Putamen (tissue), 1 donor: ENCODE measurements at regions not wholly inside any gene's neighbourhood (a gene's known extent, or its start where the extent isn't known, plus 50 kb on each side); places are given as distances from the start of the nearest gene placed in this dataset.
"Not testable (repeated sequence)": the region's sequence is repeated elsewhere in the genome, so short reads cannot be mapped to it uniquely, and the experiment has no call there.

Experiments used
- DNase-seq: peaks from one replicate; pipeline ENCODE4 v3.0.0-alpha.2; 2016; ENCODE audit warnings: low spot score

DNA sequence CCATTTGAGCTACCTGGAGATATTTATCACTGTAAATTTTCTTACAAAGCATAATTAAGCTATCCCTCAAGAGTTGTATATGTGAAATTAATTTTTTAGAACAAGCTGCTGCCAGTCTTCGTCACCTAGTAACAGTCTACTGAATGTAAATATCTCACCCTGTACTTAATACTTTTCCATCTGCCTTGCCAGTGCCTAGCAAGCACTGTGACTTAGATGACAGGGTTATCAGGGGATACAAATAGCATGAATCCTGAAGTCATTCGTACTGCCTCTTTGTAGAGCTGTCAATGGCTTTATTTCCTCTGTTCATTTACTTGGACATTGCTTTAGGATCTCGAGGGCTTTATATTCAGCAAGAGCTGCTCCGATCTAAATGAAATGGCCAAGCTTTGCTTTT is 763.6 kb downstream of the ADCYAP1 start:
- no peak for DNase-seq

DNA sequence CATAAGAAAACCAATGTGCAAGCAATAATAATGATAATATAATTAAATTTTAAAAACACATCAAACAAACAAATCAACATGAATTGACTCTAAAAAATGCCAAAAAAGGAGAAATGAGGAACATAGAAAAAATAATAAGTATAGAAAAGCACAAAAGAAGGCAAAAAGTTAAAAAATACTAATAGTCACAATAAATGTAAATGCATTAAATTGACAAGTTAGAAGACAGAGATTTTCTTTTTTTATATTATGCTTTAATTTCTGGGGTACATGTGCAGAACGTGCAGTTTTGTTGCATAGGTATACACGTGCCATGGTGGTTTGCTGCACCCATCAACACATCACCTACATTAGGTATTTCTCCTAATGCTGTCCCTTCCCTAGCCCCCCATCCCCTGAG is 767.0 kb downstream of the ADCYAP1 start:
- DNase-seq: not testable (repeated sequence)

DNA sequence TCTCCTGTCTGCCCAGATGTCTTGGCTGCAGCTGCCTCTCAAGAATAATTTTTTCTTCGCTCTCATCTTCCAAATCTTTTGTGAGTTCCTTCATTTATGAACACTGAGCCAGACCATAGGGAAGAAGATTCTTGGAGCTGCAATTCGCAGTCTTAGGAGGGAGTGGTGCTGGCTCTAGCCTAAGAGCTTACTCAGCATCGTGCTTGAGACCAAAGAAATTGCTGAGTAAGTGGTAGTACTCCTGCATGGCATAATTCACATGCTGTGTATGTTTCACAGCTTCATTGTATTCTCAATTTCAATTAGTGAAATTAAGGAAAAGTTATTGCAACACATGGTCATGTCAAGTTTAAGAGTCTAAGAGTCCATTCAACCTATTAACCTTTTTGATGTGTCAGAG is 771.7 kb downstream of the ADCYAP1 start:
- DNase-seq: no peak

DNA sequence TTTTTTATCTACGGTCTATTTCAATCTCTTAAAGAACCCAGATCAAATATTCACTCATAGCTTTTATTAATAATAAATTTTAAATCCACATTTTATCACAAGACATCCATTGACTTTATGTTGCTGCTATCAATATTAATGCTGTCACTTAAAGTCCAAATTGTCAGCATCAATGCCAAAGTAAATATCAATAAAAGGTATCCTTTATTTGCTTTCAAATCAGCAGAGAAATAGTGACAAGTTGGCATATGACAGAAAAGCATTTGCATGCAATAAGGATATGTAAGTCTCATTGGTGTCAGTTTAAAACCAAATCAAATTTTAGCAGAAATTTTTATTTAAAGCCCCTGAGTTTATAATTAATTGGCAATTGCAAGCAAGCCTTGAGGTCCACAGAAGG is 775.4 kb downstream of the ADCYAP1 start:
- DNase-seq: no peak

DNA sequence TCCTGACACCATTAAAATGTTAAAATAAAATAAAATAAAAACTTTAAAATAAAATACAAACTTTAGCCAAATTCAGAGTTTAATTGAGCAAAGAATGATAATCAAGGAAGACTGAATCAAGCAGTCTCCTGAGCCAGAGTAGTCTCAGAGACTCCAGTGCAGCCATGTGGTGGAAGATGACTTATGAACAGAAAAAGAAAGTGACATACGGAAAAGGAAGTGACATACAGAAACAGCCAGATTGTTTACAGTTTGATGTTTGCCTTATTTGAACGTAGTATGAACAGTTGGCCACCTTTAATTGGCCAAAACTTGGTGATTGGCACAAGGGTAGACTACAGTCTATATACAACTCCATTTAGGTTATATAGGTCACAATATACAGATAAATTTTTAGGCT is 787.2 kb downstream of the ADCYAP1 start:
- DNase-seq: no peak

DNA sequence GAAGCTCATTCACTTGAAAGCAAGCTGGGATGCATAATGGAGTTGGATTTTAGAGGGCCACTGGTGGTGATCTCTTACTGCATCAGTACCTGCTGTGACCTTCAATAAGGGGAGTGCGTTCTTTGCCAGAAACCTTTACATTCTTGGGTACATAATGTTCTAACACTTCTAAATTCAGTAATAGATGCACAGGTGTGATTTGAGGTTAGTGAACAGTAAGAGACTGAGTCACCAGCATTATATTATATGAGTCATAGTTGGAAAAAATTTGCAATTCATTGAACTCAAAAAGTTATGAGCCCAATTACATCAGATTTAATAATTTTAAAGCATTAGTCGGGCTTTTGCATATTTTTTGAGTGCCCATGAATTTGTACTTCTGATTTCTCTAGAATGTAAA is 803.3 kb downstream of the ADCYAP1 start:
- DNase-seq: peak; percentile 62

DNA sequence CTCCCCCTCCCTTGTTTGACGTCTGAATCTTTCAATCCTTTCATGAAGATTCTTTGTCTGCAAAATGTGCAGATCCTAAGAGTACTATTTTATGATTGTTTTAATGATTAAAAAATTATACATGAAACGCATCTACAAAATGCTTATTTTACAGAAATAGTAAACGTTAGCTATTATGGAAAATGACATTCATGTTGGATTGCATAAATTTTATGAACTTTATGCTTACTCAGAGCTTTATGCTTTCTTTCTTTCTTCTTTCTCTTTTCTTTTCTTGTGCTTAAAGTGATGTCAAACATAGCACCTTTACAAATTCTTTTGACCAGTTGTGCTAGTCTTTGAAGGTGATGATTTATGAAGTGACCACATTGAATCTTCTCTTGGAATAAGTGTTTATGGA is 805.4 kb downstream of the ADCYAP1 start:
- no peak for DNase-seq

DNA sequence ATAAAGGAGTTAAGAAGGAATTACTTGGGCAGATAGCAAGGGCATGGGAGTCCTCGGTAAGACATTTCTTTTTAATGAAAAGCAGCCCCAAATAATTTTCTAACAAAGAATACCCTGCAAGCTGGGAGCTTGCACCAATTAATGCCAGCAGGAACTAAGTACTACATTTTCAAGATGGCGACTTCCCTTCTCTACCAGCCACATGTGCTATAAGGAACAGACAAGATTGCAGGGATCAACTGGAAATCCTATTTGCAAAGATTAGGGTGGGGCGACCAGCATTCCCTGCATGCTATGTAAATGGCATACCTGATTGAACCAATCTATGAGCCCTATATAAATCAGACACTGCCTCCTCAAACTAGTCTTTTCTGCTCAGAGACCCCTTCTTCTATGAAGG is 827.5 kb downstream of the ADCYAP1 start:
- no peak for DNase-seq

DNA sequence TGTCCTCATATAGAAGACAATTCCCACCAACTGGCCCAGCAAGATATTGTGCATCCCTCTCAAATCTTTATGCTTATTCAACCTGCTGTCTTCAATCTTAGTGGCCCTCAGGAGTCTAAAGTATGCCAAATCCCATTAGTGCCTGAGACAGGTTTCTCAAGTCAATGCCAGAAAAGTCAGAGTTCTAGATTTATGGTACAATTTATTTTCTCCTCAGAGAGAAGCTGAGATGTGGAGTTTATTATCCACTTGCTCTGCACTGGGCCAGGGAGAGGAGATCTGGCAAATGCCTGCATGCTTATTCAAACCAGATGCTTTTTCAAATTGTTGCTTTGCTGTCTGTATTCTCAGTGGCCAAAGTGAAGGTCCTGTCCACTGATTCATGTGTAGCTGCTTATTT is 825.2 kb downstream of the METTL4 start:
- DNase-seq: no peak

DNA sequence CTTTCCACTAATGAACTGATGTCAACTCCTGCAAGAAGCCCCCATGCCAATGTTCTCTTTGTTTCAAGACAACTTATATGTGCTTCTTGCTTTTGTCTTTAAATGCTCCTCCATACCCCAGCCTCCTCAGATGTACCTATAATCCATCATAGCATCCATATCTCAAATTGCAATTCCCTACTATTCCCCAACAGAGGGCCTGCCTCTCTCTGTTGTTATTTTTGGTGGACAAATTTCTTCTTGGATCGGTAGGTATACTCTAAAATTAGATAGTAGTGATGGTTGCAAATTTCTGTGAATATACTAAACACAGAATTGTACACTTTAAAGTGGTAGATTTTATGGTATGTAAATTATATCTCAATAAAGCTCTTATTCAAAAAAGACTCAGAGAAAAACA is 820.1 kb downstream of the METTL4 start:
- DNase-seq: no peak

DNA sequence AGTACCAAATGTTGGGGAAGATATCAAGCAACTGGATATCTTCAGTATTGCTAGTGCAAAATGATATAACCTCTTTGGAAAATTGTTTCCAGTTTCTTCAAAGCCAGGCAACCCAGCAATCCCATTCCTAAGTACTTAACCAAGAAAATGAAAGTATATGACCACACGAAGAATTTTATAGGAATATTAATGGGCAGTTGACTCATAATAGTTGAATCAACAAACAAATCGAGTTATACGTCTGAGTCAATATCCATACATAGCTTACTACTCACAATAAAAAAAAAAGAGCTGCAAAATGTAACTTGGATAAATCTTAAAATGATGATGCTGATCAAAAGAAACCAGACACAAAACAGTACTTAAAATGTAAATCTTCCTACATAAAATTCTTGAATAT is 810.4 kb downstream of the METTL4 start:
- no peak for DNase-seq

DNA sequence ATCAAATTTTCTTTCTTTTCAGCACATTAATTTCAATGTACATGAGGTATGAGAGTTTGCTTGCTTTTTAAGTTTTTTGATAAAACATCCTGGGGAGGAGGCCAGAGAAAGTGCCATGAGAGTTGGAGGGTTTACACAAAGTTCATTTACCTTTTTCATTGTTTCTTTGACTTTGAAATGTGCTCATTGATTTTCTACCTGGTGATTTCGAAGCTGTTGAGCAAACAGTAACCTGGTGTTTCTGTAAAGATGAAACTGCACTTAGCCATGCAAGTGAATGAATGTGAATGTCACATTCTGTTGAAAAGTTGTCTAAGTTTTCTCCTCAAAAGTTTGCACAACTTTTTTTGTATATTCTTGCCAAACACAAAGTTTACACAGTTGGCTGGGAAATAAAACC is 797.0 kb downstream of the METTL4 start:
- DNase-seq: no peak

DNA sequence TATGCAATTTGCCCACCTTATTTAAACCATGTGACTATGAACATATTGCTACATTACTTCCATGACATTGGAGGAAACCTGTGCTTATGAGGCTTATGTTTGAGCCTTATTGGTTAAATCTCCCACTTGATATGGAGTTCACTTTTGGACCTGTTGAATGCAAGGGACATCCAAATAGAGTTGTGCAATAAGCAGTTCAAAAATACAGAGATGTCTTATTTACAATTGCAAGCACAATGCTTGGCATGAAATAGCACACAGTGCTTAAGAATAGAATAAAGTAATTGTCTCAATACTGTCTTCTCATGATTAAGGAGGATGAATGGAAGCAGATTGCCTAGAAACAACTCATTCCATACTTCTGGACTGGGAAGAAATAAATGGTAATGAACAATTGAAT is 793.5 kb downstream of the METTL4 start:
- no peak for DNase-seq

DNA sequence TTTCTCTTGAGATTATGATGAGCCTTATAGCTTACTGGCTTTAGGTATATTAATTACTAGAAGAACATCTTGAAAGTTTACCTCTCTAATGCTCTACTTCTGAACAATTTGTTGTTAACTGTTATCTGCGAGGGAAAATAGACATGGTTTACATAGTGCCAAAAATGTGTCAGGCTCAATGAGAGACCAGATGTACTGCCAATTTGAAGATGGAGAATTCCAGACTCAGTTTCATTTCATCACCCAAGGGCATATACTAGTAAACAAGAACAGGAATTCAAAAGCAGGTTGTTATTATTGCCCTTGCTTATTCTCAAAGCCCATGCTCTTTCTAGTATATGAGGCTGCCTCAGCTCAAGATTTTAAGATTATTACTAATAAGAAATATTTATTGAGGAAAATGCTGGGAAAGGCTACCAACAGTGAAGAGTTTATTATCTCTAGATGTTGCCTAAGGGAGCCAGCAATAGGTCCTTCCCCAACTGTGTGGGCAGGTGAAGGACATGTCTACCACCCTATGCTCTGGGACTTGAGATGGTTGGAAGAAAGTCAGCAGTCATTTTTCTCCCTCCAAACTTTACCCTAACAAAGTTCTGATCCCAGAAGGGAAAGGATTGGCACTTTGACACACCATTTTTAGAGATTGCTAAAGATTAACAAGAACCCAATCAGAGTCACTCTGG is 792.7 kb downstream of the METTL4 start:
- DNase-seq: no peak

DNA sequence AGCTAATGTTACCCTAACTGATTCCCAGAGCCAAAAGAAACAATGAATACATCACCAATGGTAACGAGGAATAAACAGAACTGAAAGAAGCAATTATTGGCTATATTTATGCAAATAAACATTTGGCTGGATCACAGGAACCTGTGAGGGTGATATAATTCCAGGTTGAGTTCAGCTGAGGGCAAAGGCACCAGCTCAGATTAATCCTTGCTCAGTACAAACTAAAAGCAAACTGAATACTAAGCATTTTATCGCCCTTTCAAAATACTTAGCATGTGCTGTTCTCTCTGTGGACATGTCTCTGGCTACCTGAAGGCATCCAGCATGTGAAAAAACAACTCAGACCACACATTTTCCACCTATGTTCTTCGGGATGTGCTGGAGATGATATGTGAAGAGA is 791.7 kb downstream of the METTL4 start:
- no peak for DNase-seq

DNA sequence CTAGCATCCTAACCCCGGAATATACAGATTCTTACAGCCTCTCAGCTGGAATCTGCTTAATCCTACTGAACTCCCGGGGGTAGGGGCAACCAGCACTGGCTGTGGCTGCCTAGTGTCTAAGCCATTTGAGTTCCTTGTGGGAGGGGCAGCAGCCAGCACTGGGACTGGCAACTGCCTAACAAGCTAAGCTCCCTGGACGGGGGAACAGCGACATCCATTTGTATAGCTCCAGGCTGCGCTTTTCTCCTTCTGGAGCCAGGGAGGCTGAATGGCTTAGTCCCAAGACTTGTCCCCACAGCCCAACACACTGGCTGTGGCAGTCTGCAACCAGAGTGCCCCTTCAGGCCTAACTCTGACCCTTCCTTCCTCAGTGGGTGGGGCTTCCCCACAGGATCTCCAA is 787.2 kb downstream of the METTL4 start:
- no peak for DNase-seq

DNA sequence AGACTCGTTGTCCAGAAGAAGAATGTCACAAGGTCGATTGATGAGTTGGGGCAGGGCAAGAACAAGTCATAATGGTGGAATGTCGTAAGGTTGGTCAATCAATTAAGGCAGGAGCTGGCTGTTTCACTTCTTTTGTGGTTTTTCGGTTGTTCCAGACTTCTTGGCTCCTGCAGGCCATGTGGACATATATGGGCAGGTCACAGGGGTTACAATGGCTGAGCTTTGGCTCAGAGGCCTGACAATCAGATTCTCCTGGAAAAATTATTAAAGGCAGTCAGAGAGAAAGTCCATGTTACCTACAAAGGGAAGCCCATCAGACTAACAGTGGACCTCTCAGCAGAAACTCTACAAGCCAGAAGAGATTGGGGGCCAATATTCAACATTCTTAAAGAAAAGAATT is 785.3 kb downstream of the METTL4 start:
- DNase-seq: not testable (repeated sequence)

DNA sequence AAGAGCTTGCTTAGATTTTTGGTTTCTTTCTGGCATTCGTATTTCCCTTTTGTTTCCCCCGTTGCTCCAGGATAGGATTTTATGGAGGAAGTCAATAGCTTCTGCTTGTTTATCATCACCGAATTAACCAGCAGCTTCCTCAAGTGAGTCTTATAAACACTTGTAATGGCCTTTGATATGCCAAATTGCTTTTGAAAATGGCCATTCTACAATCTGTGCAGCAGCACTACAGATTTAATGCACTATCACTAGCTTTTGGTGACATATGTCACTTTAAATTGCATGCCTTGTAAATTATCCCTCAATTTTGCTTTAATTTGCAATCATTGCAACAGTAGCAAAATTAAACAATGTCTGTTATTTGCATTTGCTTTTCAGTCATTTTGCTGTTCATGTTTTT is 774.7 kb downstream of the METTL4 start:
- no peak for DNase-seq

DNA sequence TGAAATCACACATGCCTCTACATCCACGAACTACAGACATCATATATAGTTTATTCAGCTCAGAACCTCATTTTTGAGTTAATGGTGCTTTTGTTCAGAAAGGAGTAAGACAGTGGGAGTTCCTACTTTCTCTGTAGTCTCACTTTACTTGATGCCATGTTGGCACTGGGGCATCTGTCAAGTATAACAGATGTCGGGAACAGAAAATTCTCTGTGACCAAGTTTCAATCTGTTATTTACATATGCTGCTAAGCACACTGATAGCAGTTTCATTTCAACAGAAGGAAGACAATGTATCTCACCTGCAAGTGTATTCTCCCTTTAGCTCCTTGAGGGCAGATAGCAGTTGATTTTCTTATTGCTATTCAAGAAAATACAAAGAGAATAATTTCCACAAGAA is 774.1 kb downstream of the METTL4 start:
- DNase-seq: no peak

DNA sequence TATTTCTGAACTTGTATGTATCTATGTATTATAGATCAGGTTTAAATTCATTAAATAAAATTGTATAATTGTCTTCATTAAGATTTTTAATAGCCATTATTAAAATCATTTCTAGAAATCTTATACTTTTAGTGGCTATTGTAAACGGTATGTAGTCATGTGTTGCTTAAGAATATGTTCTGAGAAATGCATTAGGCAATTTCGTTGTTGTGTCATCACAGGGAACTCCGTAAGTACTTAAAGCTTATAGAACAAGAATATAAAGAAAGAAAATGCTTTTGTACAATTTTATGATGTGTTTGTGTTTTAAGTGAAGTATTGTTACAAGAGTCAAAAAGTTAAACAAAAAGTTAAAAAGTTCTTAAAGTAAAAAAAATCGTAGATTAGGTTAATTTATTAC is 765.8 kb downstream of the METTL4 start:
- no peak for DNase-seq

DNA sequence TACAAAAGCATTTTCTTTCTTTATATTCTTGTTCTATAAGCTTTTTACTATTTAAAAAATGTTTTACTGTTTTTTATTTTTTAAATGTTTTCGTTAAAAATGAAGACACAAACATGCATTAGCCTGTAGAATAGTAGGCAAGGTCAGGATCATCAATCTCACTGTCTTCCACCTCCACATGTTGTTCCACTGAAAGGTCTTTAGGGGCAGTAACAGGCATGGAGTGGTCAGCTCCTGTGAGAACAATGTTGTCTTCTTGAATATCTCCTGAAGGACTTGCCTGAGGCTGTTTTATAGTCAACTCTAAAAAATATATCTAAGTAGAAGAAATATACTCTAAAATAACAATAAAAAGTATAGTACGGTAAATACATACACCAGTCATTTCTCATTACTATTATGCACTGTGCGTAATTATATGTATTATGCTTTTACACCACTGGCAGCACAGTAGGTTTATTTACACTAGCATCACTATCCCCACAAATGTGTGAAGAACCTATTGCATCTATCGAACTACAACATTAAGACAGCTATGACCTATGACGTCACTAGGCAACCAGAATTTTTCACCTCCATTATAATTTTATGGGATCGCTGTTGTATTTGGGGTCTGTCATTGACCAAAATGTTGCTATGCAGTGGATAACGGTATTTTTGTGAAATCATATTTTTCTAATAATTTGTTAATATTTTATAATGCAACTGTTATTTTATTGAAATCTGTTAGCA is 764.3 kb downstream of the METTL4 start:
- no peak for DNase-seq

DNA sequence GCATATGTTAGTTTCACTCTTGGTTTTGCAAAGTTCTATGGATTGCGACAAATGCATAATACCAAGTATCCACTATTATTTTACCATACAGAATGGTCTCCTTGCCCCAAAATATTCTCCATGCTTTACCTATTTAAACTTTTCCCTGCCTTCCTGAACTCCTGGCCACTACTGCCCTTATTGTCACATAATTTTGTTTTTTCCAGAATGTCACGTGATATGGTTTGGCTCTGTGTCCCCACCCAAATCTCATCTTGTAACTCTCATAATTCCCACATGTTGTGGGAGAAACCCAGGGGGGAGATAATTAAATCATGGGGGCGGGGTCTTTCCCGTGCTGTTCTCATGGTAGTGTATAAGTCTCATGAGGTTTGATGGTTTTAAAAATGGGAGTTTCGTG is 760.0 kb downstream of the METTL4 start:
- no peak for DNase-seq

DNA sequence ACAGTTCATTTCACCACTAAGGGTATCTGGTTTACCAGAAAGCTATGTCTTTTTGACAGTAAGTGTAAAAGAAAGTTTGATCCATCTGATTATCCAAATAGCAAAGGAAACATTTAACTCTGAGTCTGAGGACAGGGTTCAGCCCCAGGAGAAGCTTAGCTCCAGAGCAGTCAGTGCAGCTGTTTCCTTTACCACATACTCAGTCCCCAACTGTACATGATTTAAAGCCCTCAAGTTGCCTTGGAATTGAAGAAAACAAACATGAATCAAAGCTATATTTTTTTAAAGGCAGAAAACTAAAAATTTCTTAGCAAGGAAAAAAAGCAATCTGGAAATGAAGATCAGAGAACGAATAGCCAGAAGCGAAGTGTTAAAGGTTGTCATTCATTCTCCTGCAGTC is 746.0 kb downstream of the METTL4 start:
- no peak for DNase-seq

DNA sequence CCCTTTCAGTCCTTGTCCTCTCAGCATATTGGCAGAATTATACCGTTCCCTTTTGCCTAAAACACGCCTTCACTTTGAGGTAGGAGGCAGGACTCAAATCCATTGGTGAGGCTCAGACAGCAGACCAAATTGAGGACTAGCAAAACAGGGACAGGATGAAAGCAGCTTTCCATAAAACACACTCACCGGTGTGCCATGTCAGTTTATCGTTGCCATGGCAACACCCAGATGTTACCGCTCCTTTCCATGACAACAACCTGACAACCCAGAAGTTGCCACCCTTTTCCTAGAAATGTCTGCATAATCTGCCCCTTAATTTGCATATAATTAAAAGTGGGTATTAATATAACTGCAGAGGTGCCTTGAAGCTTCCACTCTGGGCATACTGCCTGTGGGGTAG is 730.4 kb downstream of the METTL4 start:
- DNase-seq: no peak
